SK-N-SH (cell line): ENCODE measurements at regions not wholly inside any gene's neighbourhood (a gene's known extent, or its start where the extent isn't known, plus 50 kb on each side); places are given as distances from the start of the nearest gene placed in this dataset.

Experiments used
- CTCF ChIA-PET: fragments of 300-600, 350-600 bp; formaldehyde crosslinking; extraction: SDS; loops from one replicate; lab custom pipeline; 2021; lab: Yijun Ruan, JAX
- POLR2A ChIA-PET: fragments of 350-600 bp; sonication (Branson Sonifier 250); formaldehyde crosslinking; extraction: SDS; loops from one replicate; lab custom pipeline; 2020; ENCODE audit warnings: antibody characterized with exemption, inconsistent platforms; lab: Yijun Ruan, JAX
- DNase-seq: peaks from one replicate; pipeline ENCODE4 v3.0.0; 2012
- H2AFZ ChIP-seq: fragments of 200-600 bp; sonication (generic); 2 replicates; pipeline ENCODE4 v1.8.1; 2016; ENCODE audit warnings: antibody characterized with exemption, mild to moderate bottlenecking, low read depth
- H3F3A ChIP-seq: fragments of 200-600 bp; sonication (generic); replicated peaks from 2 replicates; pipeline ENCODE3; 2016; ENCODE audit warnings: antibody characterized with exemption, mild to moderate bottlenecking; ENCODE audit not compliant: insufficient read depth
- H3K27ac ChIP-seq, 2 experiments: fragments of 200-500 bp in 1 of 2; fragments of 200-600 bp in 1 of 2; sonication (Bioruptor generic) in 1 of 2; sonication (generic), shearing (Covaris generic) in 1 of 2; 2 replicates each; pipeline versions ENCODE4 v1.5.1 to v1.6.1; 2014 to 2016; ENCODE audit warnings: low read depth in 2 of 2, inconsistent platforms in 1 of 2, low read length in 1 of 2, mild to moderate bottlenecking in 1 of 2, mixed read lengths in 1 of 2
- H3K27me3 ChIP-seq: fragments of 200-600 bp; sonication (generic), shearing (Covaris generic); 2 replicates; pipeline ENCODE4 v1.6.1; 2016; ENCODE audit warnings: mixed run types; ENCODE audit not compliant: insufficient read depth
- H3K36me3 ChIP-seq, 2 experiments: fragments of 200-500 bp in 1 of 2; fragments of 200-600 bp in 1 of 2; sonication (Bioruptor generic) in 1 of 2; sonication (generic) in 1 of 2; replicated peaks in 1 of 2; 2 replicates each; pipeline versions ENCODE3 to v1.5.1; 2014 to 2016; ENCODE audit warnings: low read length in 1 of 2, mild to moderate bottlenecking in 1 of 2; ENCODE audit not compliant: insufficient read depth in 2 of 2, control insufficient read depth in 1 of 2
- H3K4me1 ChIP-seq, 2 experiments: fragments of 200-500 bp in 1 of 2; fragments of 200-600 bp in 1 of 2; sonication (Bioruptor generic) in 1 of 2; sonication (generic), shearing (Covaris generic) in 1 of 2; 2 replicates each; pipeline versions ENCODE4 v1.5.1 to v1.6.1; 2014 to 2016; ENCODE audit warnings: low read depth in 1 of 2, low read length in 1 of 2, mixed run types in 1 of 2; ENCODE audit not compliant: insufficient read depth in 2 of 2, control insufficient read depth in 1 of 2
- H3K4me2 ChIP-seq: fragments of 200-600 bp; sonication (generic), shearing (Covaris generic); 2 replicates; pipeline ENCODE4 v1.6.1; 2017; ENCODE audit warnings: mixed run types
- H3K4me3 ChIP-seq, 2 experiments: fragments of 200-500 bp in 1 of 2; fragments of 200-600 bp in 1 of 2; sonication (Bioruptor generic) in 1 of 2; sonication (generic), shearing (Covaris generic) in 1 of 2; 2 replicates each; pipeline versions ENCODE4 v1.5.1 to v1.8.1; 2014 to 2016; ENCODE audit warnings: low read depth in 2 of 2, inconsistent platforms in 1 of 2, low read length in 1 of 2, mild to moderate bottlenecking in 1 of 2, mixed read lengths in 1 of 2, moderate library complexity in 1 of 2
- H3K79me2 ChIP-seq: fragments of 200-600 bp; sonication (generic); 2 replicates; pipeline ENCODE4 v1.8.1; 2017; ENCODE audit warnings: mild to moderate bottlenecking; ENCODE audit not compliant: insufficient read depth
- H3K9ac ChIP-seq: fragments of 200-600 bp; sonication (generic); 2 replicates; pipeline ENCODE4 v1.6.1; 2017; ENCODE audit warnings: mixed run types
- H3K9me2 ChIP-seq: fragments of 200-600 bp; sonication (generic); 2 replicates; pipeline ENCODE4 v1.6.1; 2017; ENCODE audit warnings: mixed run types
- H3K9me3 ChIP-seq: fragments of 200-600 bp; sonication (generic); 2 replicates; pipeline ENCODE4 v1.6.1; 2017; ENCODE audit warnings: mixed run types, mild to moderate bottlenecking, moderate library complexity
- H4K20me1 ChIP-seq: fragments of 200-600 bp; sonication (generic); 2 replicates; pipeline ENCODE4 v1.6.1; 2017; ENCODE audit warnings: mild to moderate bottlenecking, mixed run types; ENCODE audit not compliant: insufficient read depth
- CTCF ChIP-seq: fragments of 200-600 bp; sonication (generic); IDR thresholded peaks from 2 replicates; pipeline ENCODE4 v1.6.1; 2017; ENCODE audit warnings: antibody characterized with exemption, mild to moderate bottlenecking, moderate library complexity
- EP300 ChIP-seq, 2 experiments: IDR thresholded peaks; 2 replicates each; pipeline versions ENCODE4 v1.4.0 to v1.6.1; 2012; ENCODE audit warnings: borderline replicate concordance in 1 of 2, low read depth in 1 of 2, low read length in 1 of 2
- EZH2phosphoT487 ChIP-seq: fragments of 200-600 bp; sonication (generic); IDR thresholded peaks from 2 replicates; pipeline ENCODE4 v1.6.1; 2017; ENCODE audit warnings: low read depth, mixed run types, mild to moderate bottlenecking, antibody characterized with exemption, moderate library complexity, borderline replicate concordance
- FOSL2 ChIP-seq: IDR thresholded peaks from 2 replicates; pipeline ENCODE4 v1.4.0; 2012; ENCODE audit warnings: low read depth, mild to moderate bottlenecking, moderate library complexity, borderline replicate concordance
- FOXM1 ChIP-seq: IDR thresholded peaks from 2 replicates; pipeline ENCODE4 v1.4.0; 2012; ENCODE audit warnings: low read depth, mild to moderate bottlenecking
- GABPA ChIP-seq: IDR thresholded peaks from 2 replicates; pipeline ENCODE4 v1.4.0; 2012; ENCODE audit warnings: low read depth, mild to moderate bottlenecking
- GATA2 ChIP-seq: sonication (generic); formaldehyde crosslinking; IDR thresholded peaks from 2 replicates; pipeline ENCODE4 v1.5.0; 2020; ENCODE audit warnings: mild to moderate bottlenecking, missing genetic modification reagents
- JUND ChIP-seq: IDR thresholded peaks from 2 replicates; pipeline ENCODE4 v1.4.0; 2012
- MAX ChIP-seq: IDR thresholded peaks from 2 replicates; pipeline ENCODE4 v1.4.0; 2012; ENCODE audit warnings: low read depth
- MEF2A ChIP-seq: IDR thresholded peaks from 2 replicates; pipeline ENCODE4 v1.4.0; 2012; ENCODE audit warnings: low read depth, borderline replicate concordance
- NFIC ChIP-seq: IDR thresholded peaks from 2 replicates; pipeline ENCODE4 v1.4.0; 2012; ENCODE audit warnings: borderline replicate concordance
- PBX3 ChIP-seq: IDR thresholded peaks from 2 replicates; pipeline ENCODE4; 2012
- POLR2AphosphoS5 ChIP-seq: IDR thresholded peaks from 2 replicates; pipeline ENCODE4 v1.6.1; 2012; ENCODE audit warnings: low read depth, low read length
- RCOR1 ChIP-seq: fragments of 150-350 bp; IDR thresholded peaks from 2 replicates; pipeline ENCODE4 v1.6.1; 2017; ENCODE audit warnings: antibody characterized with exemption, low read length
- RFX5 ChIP-seq: IDR thresholded peaks from 2 replicates; pipeline ENCODE4 v1.6.1; 2012; ENCODE audit warnings: mild to moderate bottlenecking, improper control_type of control experiment, low read length
- RXRA ChIP-seq: IDR thresholded peaks from 2 replicates; pipeline ENCODE4 v1.4.0; 2012; ENCODE audit warnings: low read depth, mild to moderate bottlenecking, borderline replicate concordance
- SMC3 ChIP-seq: IDR thresholded peaks from 2 replicates; pipeline ENCODE4 v1.6.1; 2012; ENCODE audit warnings: low read depth, low read length, improper control_type of control experiment
- TAF1 ChIP-seq: IDR thresholded peaks from 2 replicates; pipeline ENCODE4 v1.6.1; 2012; ENCODE audit warnings: low read depth, mild to moderate bottlenecking, low read length, moderate library complexity, borderline replicate concordance
- TCF12 ChIP-seq: IDR thresholded peaks from 2 replicates; pipeline ENCODE4 v1.4.0; 2012
- TEAD4 ChIP-seq: IDR thresholded peaks from 2 replicates; pipeline ENCODE4 v1.4.0; 2012; ENCODE audit warnings: mild to moderate bottlenecking, borderline replicate concordance; ENCODE audit not compliant: insufficient read depth
- USF1 ChIP-seq: IDR thresholded peaks from 2 replicates; pipeline ENCODE4 v1.4.0; 2012; ENCODE audit warnings: low read depth, borderline replicate concordance
- USF2 ChIP-seq: fragments of 150-350 bp; IDR thresholded peaks from 2 replicates; pipeline ENCODE4 v1.6.1; 2017; ENCODE audit warnings: antibody characterized with exemption, low read length, low read depth, borderline replicate concordance

- no peak for TF ChIP-seq USF2
- TF ChIP-seq RCOR1 = no peak
- TF ChIP-seq FOXM1 = no peak
Observed at GRCh38 chr22:49271831-49272230, 555.8 kb downstream of the BRD1 start (continued).

GRCh38 chr22:49271369-49271727 lies 556.3 kb downstream of the BRD1 start:
- no peaks in the 10 kb centered on the region for H3K79me2 ChIP-seq
- no peaks in the 10 kb centered on the region for H3K9me3 ChIP-seq
- H3K9ac ChIP-seq = no peak overlapping the region
- POLR2A ChIA-PET = no interaction called here
- no peak for TF ChIP-seq CTCF
- no peak for TF ChIP-seq NFIC
- no peak for TF ChIP-seq FOXM1
- no peak for TF ChIP-seq SMC3
- no peak for TF ChIP-seq PBX3
- TF ChIP-seq GABPA = no peak
- TF ChIP-seq JUND = no peak
- TF ChIP-seq EZH2phosphoT487 = no peak
- no peak for TF ChIP-seq RFX5
- no peak for TF ChIP-seq FOSL2
- no peak for TF ChIP-seq TEAD4
- TF ChIP-seq EP300 (IDR thresholded peaks at IDR 0.05; ENCODE audit: borderline replicate concordance in 1 of 2, low read depth in 1 of 2, low read length in 1 of 2) = no peak
- no peak for TF ChIP-seq TAF1
- TF ChIP-seq POLR2AphosphoS5 = no peak
- no peak for TF ChIP-seq TCF12
- TF ChIP-seq RXRA = no peak
- no peak for TF ChIP-seq MAX
- TF ChIP-seq GATA2 (CRISPR knock-in tag) = no peak
- no peak for TF ChIP-seq USF1
- no peak for TF ChIP-seq MEF2A
- H3K4me3 ChIP-seq = no peak overlapping the region
- no peaks in the 10 kb centered on the region for H3F3A ChIP-seq
- H3K4me1 ChIP-seq = no peaks in the 10 kb centered on the region; a peak in 1 of 4 replicates
- H3K27ac ChIP-seq = no peak overlapping the region
- no peaks in the 10 kb centered on the region; the same call in 1 of the 2 replicates for H3K27me3 ChIP-seq
- no peaks in the 10 kb centered on the region for H3K9me2 ChIP-seq
- DNase-seq = no peak
- no peak overlapping the region for H3K4me2 ChIP-seq
- CTCF ChIA-PET = no interaction called here
- no peaks in the 10 kb centered on the region for H3K36me3 ChIP-seq
- no peaks in the 10 kb centered on the region for H4K20me1 ChIP-seq
- no peak overlapping the region for H2AFZ ChIP-seq
